Smooth muscle cell (in vitro differentiated cells): ENCODE measurements at regions not wholly inside any gene's neighbourhood (a gene's known extent, or its start where the extent isn't known, plus 50 kb on each side); places are given as distances from the start of the nearest gene placed in this dataset.

Source experiments
- DNase-seq: peaks from one replicate; lab custom pipeline; 2025; ENCODE audit not compliant: unreplicated experiment; lab: John Stamatoyannopoulos, UW
- H2AFZ ChIP-seq: fragments of 200-600 bp; sonication (generic); 2 replicates; pipeline ENCODE4 v1.6.0; 2016; ENCODE audit warnings: antibody characterized with exemption, low read depth, mild to moderate bottlenecking
- H3F3A ChIP-seq: fragments of 200-600 bp; sonication (generic); 2 replicates; pipeline ENCODE4 v1.6.0; 2017; ENCODE audit warnings: antibody characterized with exemption, low read depth
- H3K27ac ChIP-seq: fragments of 200-600 bp; sonication (generic); 2 replicates; pipeline ENCODE4 v1.5.1; 2016; ENCODE audit warnings: low read depth, mild to moderate bottlenecking
- H3K27me3 ChIP-seq: fragments of 200-600 bp; sonication (generic); 2 replicates; pipeline ENCODE4 v1.6.1; 2016; ENCODE audit warnings: low read depth, mild to moderate bottlenecking
- H3K36me3 ChIP-seq: fragments of 200-600 bp; sonication (generic); 2 replicates; pipeline ENCODE4 v1.5.1; 2016; ENCODE audit warnings: low read depth
- H3K4me1 ChIP-seq: fragments of 200-600 bp; sonication (generic); 2 replicates; pipeline ENCODE4 v1.5.1; 2016; ENCODE audit warnings: low read depth
- H3K4me2 ChIP-seq: fragments of 200-600 bp; sonication (generic); 2 replicates; pipeline ENCODE4 v1.6.0; 2016; ENCODE audit warnings: mild to moderate bottlenecking
- H3K4me3 ChIP-seq: fragments of 200-600 bp; sonication (generic); 2 replicates; pipeline ENCODE4 v1.5.1; 2016; ENCODE audit warnings: mild to moderate bottlenecking
- H3K79me2 ChIP-seq: fragments of 200-600 bp; sonication (generic); 2 replicates; pipeline ENCODE4 v1.6.0; 2016; ENCODE audit warnings: low read depth, mild to moderate bottlenecking
- H3K9ac ChIP-seq: fragments of 200-600 bp; sonication (generic); 2 replicates; pipeline ENCODE4 v1.6.0; 2016; ENCODE audit warnings: low read depth
- H3K9me3 ChIP-seq: fragments of 200-600 bp; sonication (generic); replicated peaks from 2 replicates; pipeline ENCODE4 v1.5.1; 2016; ENCODE audit warnings: low read depth
- H4K20me1 ChIP-seq: fragments of 200-600 bp; sonication (generic); 2 replicates; pipeline ENCODE4 v1.6.0; 2016; ENCODE audit warnings: low read depth
- WGBS: methylation state at CpG from one replicate; pipeline ENCODE4 v1.1.7; 2016; ENCODE audit warnings: low lambda C conversion rate; 5-methylcytosine and 5-hydroxymethylcytosine counted together
- TF ChIP-seq, protein P1 (sequence below): fragments of 200-600 bp; sonication (generic); IDR thresholded peaks from 2 replicates; pipeline ENCODE4 v1.5.1; 2017; ENCODE audit warnings: borderline replicate concordance, mild to moderate bottlenecking, antibody characterized with exemption; ENCODE audit not compliant: insufficient read depth, poor library complexity, severe bottlenecking

DNA sequence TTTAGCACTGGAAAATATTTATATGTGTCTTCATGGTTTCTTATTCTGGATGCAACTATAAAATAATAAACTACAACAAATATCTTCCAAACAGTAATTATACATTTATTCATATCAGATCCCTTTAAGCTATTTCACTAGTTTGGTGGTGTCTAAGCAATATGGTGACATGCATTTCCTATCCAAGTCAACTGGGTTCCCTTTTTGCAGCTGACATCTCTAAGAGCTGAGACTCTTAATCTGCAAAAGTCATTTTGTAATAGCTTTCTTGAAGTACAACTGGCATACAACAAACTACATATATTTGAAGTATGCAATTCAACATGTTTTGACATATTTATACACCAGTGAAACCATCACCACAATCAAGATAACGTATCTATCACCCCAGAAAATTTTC lies 59.9 kb upstream of the SLC1A4 start:
- H3K9ac ChIP-seq = no peak overlapping the region
- H3K9me3 ChIP-seq = no peaks in the 10 kb centered on the region
- H3K79me2 ChIP-seq = no peaks in the 10 kb centered on the region
- peaks cover 5% of the 10 kb centered on the region for H3K4me1 ChIP-seq
- no peaks in the 10 kb centered on the region for H3K36me3 ChIP-seq
- DNase-seq = no peak
- peaks cover 19% of the 10 kb centered on the region for H3K27me3 ChIP-seq
- no peaks in the 10 kb centered on the region for H4K20me1 ChIP-seq
- H3K4me3 ChIP-seq = no peak overlapping the region
- H3K4me2 ChIP-seq = no peak overlapping the region
- TF ChIP-seq, protein P1, sequence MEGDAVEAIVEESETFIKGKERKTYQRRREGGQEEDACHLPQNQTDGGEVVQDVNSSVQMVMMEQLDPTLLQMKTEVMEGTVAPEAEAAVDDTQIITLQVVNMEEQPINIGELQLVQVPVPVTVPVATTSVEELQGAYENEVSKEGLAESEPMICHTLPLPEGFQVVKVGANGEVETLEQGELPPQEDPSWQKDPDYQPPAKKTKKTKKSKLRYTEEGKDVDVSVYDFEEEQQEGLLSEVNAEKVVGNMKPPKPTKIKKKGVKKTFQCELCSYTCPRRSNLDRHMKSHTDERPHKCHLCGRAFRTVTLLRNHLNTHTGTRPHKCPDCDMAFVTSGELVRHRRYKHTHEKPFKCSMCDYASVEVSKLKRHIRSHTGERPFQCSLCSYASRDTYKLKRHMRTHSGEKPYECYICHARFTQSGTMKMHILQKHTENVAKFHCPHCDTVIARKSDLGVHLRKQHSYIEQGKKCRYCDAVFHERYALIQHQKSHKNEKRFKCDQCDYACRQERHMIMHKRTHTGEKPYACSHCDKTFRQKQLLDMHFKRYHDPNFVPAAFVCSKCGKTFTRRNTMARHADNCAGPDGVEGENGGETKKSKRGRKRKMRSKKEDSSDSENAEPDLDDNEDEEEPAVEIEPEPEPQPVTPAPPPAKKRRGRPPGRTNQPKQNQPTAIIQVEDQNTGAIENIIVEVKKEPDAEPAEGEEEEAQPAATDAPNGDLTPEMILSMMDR = no peak
- no peaks in the 10 kb centered on the region for H3F3A ChIP-seq
- WGBS = 89% methylated on average over 1 of the region's 1 CpG
- H3K27ac ChIP-seq = no peak overlapping the region
- no peak overlapping the region for H2AFZ ChIP-seq

DNA sequence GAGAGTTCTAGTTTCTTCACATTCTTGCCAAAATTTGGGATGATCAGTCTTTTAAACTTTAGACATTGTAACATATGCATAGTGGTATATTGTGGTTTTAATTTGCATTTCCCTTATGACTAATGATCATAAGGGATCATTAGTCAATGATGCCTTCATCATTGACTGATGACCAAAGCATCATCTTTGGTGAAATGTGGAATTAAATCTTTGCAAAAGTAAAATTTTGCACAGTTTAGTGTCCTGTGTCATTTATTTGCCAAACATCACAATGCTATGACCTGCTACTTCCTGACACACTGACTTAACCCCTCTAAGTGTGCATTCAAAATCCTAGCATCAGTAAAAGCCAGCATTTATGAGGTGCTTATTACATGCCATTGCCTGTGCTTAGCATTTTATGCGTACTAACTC lies 58.9 kb upstream of the SLC1A4 start:
- H2AFZ ChIP-seq = no peak overlapping the region
- H3K79me2 ChIP-seq = no peaks in the 10 kb centered on the region
- H3K4me3 ChIP-seq = no peak overlapping the region
- H4K20me1 ChIP-seq = no peaks in the 10 kb centered on the region
- no peak overlapping the region for H3K9ac ChIP-seq
- H3K4me1 ChIP-seq = peaks cover 5% of the 10 kb centered on the region
- no peaks in the 10 kb centered on the region for H3F3A ChIP-seq
- no peaks in the 10 kb centered on the region for H3K9me3 ChIP-seq
- H3K27ac ChIP-seq = no peak overlapping the region
- TF ChIP-seq, protein P1 = no peak
- H3K4me2 ChIP-seq = no peak overlapping the region
- no peak for DNase-seq
- 82% methylated on average over 1 of the region's 1 CpG for WGBS
- peaks cover 19% of the 10 kb centered on the region for H3K27me3 ChIP-seq
- no peaks in the 10 kb centered on the region for H3K36me3 ChIP-seq

DNA sequence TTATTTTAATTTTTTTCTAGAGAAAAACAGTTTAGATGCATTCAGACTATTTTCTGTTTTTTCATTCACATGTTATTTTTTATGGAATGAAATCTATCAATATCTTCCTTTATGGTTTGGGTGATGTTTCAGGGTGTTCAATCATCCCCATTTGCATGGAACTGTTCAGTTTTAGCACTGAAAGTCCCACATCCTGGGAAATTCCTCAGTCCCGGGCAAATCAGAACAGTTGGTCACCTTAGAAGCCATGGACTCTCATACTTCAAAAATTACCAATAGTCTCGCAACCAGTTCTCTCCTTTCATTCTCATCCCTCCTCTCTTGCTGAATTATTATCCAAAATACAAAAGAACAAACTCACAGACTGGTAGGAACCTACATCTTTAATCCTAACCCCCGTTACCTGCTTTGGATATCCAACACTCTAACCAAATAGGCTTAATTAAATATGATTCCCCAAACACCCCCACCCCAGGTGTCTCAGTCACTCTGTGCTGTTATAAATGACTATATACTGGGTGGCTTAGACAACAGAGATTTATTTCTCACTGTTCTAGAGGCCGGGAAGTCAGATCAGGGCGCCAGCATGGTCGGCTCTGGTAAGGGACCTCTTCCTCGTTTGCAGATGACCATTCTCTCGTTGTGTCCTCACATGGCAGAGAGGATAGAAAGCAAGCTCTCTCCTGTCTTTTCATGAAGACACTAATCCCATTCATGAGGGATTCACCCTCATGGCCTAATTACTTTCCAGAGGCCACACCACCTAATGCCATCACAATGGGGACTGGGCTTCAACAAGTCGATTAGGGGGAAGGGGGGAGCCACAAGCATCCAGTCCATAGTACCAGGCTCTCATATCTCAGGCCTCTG lies 57.7 kb upstream of the SLC1A4 start:
- Histone ChIP-seq H3K4me1 (peaks cover 5% of the 10 kb centered on the region), H2AFZ (no peak overlapping the region), H3K79me2 (no peaks in the 10 kb centered on the region), H3K36me3 (no peaks in the 10 kb centered on the region), H3K9me3 (no peaks in the 10 kb centered on the region), H3K4me2 (no peak overlapping the region), H3K27ac (no peak overlapping the region), H3K27me3 (peaks cover 19% of the 10 kb centered on the region), H3K9ac (no peak overlapping the region), H3K4me3 (no peak overlapping the region), H3F3A (no peaks in the 10 kb centered on the region), H4K20me1 (no peaks in the 10 kb centered on the region)
- no peak for DNase-seq
- 90% methylated on average over 9 of the region's 9 CpGs for WGBS
- TF ChIP-seq, protein P1 = no peak

DNA sequence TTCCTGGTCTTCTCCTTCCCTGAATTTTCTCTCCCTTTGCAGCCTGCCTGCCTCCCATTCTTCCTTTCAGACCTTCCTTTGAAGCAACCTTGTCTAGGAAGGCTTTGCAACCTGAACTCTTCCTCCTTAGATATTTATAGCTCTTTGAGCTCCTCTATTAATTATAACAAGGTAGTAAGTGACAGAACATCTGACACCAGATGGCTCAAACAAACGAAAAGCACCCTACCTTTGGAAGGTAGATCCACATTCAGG lies 57.2 kb upstream of the SLC1A4 start:
- peaks cover 19% of the 10 kb centered on the region for H3K27me3 ChIP-seq

More for the DNA sequence above, 57.2 kb upstream of the SLC1A4 start:
- Histone ChIP-seq H3K79me2 (no peaks in the 10 kb centered on the region), H3K9me3 (no peaks in the 10 kb centered on the region), H2AFZ (no peak overlapping the region), H3F3A (no peaks in the 10 kb centered on the region), H3K27ac (no peak overlapping the region), H3K36me3 (no peaks in the 10 kb centered on the region), H3K9ac (no peak overlapping the region), H3K4me2 (no peak overlapping the region), H3K4me3 (no peak overlapping the region), H4K20me1 (no peaks in the 10 kb centered on the region), H3K4me1 (peaks cover 5% of the 10 kb centered on the region)
- TF ChIP-seq, protein P1 = no peak
- 63% methylated on average over 1 of the region's 1 CpG for WGBS
- DNase-seq = no peak
